GM18498 (cell line): ENCODE measurements at regions not wholly inside any gene's neighbourhood (a gene's known extent, or its start where the extent isn't known, plus 50 kb on each side); places are given as distances from the start of the nearest gene placed in this dataset.

Experiments used
- ATAC-seq: cut with Tn5 transposase; IDR thresholded peaks from one replicate; pipeline ENCODE4 v1.9.1; 2021; ENCODE audit warnings: mild to moderate bottlenecking, moderate library complexity; ENCODE audit not compliant: unreplicated experiment

GRCh38 chr1:229098903-229099578, 171.9 kb upstream of the RAB4A start:
- ATAC-seq = no peak

GRCh38 chr1:229101011-229101871, 169.7 kb upstream of the RAB4A start:
- ATAC-seq = no peak

GRCh38 chr1:229102741-229103391, 168.0 kb upstream of the RAB4A start:
- ATAC-seq = no peak

- ATAC-seq = no peak
Observed at GRCh38 chr1:229104654-229105053, 166.3 kb upstream of the RAB4A start.

- no peak for ATAC-seq
Observed at GRCh38 chr1:229105109-229105508, 165.8 kb upstream of the RAB4A start.

GRCh38 chr1:229105822-229106525, 164.9 kb upstream of the RAB4A start:
- ATAC-seq = no peak

- no peak for ATAC-seq
Observed at GRCh38 chr1:229106526-229107125, 164.3 kb upstream of the RAB4A start.

- ATAC-seq = no peak
Observed at GRCh38 chr1:229107304-229107815, 163.6 kb upstream of the RAB4A start.

GRCh38 chr1:229107972-229108371, 162.9 kb upstream of the RAB4A start:
- ATAC-seq = no peak

- no peak for ATAC-seq
Observed at GRCh38 chr1:229108598-229109201, 162.2 kb upstream of the RAB4A start.

GRCh38 chr1:229109320-229109761, 161.6 kb upstream of the RAB4A start:
- ATAC-seq = no peak

- ATAC-seq = no peak
Observed at GRCh38 chr1:229110986-229111385, 159.9 kb upstream of the RAB4A start.

GRCh38 chr1:229111703-229112319, 159.1 kb upstream of the RAB4A start:
- ATAC-seq = no peak

GRCh38 chr1:229112832-229113548, 157.9 kb upstream of the RAB4A start:
- no peak for ATAC-seq

- ATAC-seq = no peak
Observed at GRCh38 chr1:229114315-229114714, 156.6 kb upstream of the RAB4A start.

GRCh38 chr1:229114850-229115365, 156.0 kb upstream of the RAB4A start:
- no peak for ATAC-seq

- ATAC-seq = no peak
Observed at GRCh38 chr1:229116114-229116513, 154.8 kb upstream of the RAB4A start.

GRCh38 chr1:229117664-229118300, 153.1 kb upstream of the RAB4A start:
- ATAC-seq = no peak
